ENCODE measurements at regions not wholly inside any gene's neighbourhood (a gene's known extent, or its start where the extent isn't known, plus 50 kb on each side); places are given as distances from the start of the nearest gene placed in this dataset.

- DNase-seq, result no peak
These were observed 234.3 kb upstream of the TANK start for GRCh38 chr2:160925956-160926355.

GRCh38 chr2:160927324-160927723 lies 232.9 kb upstream of the TANK start:
- no peak for DNase-seq

DNA sequence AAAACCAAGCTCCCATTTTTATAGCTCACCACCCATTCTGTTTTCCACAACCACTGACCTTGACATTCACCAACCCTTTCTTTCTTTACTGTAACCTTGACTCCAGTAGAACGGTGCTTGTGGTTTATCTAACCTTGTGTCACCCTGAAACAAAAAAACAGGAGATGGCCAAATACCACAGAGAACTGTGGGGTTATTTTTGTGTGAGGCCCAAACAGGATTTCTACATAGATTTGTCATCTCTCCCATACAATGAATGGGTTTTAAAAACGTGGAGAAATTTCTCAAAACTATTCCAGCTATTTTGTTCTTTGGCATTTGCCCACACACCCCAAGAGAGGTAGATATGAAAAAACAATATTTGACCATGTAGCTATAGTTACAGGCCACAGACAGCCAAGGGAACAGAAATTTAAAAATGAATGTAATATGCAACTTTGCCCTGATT lies 231.3 kb upstream of the TANK start:
- no peak for DNase-seq

GRCh38 chr2:160931531-160931930 lies 228.7 kb upstream of the TANK start:
- DNase-seq, result no peak

- DNase-seq, result no peak
These were observed 227.3 kb upstream of the TANK start for GRCh38 chr2:160932960-160933359.

- DNase-seq, result no peak
These were observed 226.0 kb upstream of the TANK start for GRCh38 chr2:160934263-160934662.

DNA sequence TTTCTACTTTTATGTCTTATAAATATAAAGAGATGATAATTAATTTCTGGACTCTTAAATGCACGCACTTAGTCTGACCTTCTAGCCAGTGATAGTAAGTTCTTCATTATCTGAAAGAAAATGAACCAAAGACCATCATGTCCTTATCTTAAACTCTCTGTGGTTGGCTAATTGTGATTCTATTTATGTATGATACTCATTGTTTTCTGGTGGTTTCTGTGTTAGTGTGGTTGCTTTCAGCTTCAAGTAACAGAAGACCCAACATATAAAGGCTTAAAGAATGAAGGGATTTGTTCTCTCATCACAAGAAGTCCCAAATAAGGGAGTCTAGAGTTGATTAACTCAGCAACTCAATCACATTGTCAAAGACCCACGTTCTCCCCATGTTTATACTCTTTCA lies 225.2 kb upstream of the TANK start:
- no peak for DNase-seq

DNA sequence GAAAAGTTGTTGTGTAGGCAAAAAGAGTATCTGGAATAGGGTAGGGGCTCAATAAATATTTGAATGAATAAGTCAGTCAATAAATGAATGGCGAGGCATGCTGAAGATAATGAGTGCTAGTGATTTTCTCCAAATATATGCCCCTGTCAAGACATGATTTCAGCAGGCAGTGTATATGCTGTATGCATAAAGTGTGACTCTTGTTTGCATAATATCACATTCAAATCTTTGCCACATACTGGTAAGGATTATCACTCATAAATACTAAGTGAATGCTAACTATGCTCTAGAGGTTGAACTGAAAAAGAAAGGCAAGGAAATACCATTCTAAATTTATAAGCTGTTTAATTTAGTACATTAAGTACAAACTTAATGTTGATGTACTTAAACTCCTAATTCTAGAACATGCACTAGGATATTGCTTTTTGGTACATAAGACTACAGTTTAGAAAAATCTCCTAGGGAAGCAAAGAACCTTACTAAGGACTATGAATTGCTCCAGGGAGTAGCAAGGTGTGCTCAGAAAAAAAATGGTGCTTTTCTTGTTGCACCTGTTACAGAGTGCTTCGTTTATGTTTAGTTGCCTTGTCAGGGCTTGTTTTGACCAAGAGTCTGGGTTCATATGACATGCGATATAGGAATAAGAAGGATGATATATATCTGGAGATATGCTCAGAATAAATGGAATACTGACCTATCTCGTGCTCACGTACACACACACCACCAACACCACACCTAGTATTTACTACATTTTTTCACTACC lies 224.0 kb upstream of the TANK start:
- no peak for DNase-seq

GRCh38 chr2:160940271-160940670 lies 220.0 kb upstream of the TANK start:
- no peak for DNase-seq

DNA sequence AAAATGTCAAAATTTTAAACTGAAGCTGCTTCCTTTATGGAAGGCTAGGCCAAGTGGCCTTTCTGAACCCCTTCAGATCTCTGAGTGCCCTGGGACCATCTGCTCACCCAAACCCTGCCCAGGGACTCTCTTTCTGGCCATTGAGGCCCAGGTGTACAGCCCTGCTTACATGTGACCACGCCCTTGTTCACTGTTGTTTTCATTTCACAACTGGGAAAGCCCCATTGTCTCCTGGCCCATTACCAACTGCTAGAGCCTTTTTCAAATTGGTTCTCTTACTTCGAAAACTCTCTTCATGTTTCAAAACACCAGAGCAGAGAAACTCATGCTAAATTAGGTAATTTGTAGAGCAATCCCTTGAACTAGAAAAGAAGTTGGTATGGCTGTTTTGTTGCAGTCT lies 219.5 kb upstream of the TANK start:
- DNase-seq, result no peak

- no peak for DNase-seq
These were observed 218.9 kb upstream of the TANK start for GRCh38 chr2:160941290-160941846.

DNA sequence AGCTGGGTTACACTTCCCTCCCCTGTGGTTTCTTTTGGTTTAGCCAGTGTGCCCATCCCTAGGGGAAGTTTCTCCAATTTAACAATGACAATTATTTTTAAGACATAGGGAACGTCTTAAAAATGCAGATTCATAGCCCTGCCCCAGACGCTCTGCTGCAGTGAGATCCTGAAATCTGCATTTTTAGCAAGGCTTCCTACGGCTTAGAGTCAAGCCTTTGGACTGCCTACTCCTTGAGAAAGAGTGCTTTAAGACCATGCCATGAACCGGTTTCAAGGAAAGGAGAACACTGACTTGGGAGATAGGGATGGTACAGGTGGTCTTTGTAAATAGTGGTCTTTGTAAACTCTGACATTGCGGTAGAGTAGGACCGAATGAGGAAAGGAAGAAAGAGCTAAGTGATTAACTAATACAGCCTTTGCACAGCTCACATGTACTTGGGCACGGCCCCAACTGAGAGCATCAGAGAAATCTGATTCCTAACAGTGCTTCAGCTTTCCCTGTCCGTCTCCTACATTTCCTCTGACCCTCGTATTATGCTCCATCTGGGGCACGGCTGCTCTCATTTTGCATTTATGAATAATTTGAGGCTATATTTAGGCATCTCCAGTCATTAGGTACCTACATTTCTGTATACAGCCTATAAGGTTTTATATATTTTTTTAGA lies 217.6 kb upstream of the TANK start:
- no peak for DNase-seq

- no peak for DNase-seq
These were observed 216.8 kb upstream of the TANK start for GRCh38 chr2:160943414-160943813.

DNA sequence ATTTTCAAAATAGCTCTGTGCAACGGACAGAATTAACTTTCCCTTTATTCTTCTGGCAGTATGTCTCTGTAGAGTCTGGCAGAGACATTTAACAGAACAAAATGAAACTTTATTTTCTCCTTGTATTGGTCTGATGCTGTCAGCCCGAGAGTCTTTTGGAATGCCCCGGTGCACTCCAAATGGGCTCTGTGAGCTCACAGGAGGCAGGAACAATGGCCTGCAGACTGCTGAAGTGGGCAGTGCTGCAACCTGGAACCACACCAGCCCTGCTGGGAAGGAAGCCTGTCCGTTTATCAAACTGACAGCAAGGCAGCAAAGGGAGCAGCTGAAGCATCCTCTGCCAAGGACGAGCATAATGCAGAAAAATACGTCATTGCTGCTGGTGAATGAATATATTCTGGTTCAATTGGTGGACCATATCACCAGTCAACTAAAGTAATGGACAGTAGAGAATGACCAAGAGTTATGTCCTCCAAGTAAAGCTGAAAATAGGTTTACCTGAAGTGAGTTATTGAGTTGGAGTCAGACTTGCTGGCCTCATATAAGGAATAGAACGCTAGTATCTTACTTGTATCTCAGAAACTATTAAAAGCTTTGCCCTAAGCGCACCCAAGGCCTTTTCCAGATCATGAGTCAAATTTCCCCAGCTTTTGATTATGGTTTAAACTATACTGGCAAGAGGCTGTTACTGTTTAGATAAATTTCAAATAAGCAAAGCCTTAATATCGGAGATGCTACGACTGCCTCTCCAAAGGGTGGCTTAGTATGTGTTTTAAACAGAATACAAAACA lies 207.6 kb upstream of the TANK start:
- DNase-seq, result no peak

DNA sequence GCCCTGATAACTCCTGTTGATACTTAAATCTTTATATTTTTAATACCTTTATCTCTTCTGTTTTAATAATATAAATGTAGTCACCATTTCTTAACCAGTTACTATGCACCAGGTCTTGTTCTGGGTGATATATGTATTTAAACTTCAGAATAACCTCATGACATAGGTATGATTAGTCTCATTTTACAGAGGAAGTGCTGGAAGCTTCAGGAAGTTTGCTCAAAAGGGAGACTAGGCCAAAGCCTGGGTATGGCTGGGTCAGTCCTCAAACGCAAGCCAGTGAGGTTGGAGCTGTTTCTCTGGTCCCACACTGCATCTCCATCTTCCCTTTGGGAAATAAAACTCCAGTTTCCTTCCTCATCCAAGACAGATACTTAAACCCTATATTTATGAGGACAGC lies 204.7 kb upstream of the TANK start:
- DNase-seq, result no peak

- no peak for DNase-seq
These were observed 203.9 kb upstream of the TANK start for GRCh38 chr2:160956243-160956802.

GRCh38 chr2:160963957-160964356 lies 196.3 kb upstream of the TANK start:
- no peak for DNase-seq

DNA sequence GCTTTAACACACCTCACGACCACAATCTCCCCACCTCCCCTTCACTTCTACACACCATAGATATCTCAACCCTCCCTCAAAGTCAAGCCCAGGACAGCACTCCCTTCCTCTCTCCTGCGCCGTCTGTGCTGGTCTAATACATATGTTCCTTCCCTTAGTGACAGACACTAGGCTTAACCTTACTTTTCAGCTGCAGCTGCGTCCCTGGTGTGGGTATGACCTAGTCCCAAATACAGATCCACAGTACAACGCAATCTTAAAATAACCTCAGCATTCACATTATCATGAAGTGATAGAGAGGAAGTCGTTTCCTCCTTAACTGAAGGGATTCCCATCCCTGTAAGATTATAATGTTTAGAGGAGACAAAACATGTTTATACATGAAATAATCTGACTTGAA lies 192.7 kb upstream of the TANK start:
- no peak for DNase-seq

- no peak for DNase-seq
These were observed 192.0 kb upstream of the TANK start for GRCh38 chr2:160968183-160968582.

DNA sequence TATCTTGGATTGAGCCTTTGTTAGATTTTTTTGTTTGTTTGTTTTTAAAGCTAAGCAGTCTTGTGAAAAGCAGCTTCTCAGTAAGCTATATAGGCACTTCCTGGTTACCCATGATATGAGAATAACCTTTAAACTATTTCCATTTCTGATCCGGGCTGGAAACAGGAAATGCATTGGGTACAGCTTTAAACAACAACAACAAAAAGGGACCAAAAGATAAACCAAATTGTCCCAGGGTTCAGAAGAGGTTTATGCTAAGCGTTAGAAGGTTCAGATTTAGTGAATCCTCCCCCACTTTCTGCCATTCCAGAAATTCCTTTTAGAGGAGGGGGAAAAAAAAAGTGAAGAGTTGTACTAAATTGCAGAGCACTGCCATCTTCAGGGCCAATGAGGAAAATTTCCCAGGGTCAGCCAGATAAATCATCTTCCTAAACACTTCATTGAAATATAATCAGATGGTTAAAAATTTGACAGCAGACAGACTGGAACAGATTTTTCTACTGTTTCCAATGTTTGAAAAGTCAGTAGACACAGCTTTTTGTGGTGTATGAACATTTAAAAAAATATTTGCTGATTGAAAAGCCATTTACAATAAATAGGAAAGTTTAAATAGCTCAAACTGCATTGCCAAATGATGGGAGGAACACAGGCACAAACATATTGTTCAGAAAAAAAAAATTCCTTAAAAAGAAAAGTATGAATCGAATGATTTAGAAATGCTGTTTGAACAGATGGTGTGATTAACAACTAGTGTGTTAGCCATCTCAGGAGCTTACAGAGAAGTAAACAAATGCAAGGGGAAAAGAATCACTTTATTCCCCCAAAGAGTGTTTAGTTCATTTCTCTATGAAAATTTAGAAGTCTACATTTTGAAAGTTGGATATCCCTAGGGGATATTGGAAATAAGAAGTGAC lies 189.9 kb upstream of the TANK start:
- DNase-seq, result no peak

DNA sequence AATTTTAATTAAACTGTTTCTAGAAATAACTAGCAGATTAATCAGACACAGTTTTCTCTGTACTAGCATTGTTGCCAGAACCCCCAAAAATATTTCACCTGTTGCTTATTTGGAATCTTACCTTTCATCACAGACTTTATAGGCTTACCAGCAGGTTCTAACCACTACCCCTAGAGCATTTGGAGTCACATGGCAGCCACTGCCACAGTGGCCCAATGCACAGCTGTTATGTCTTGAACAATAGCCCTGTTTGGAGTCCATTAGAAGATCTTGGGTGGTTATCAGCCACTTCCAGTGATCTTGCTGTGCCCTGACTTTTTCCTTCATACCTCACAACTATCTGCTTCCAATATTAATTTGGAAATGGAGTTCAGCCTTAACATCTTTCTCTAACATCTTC lies 186.2 kb upstream of the TANK start:
- DNase-seq, result no peak

DNA sequence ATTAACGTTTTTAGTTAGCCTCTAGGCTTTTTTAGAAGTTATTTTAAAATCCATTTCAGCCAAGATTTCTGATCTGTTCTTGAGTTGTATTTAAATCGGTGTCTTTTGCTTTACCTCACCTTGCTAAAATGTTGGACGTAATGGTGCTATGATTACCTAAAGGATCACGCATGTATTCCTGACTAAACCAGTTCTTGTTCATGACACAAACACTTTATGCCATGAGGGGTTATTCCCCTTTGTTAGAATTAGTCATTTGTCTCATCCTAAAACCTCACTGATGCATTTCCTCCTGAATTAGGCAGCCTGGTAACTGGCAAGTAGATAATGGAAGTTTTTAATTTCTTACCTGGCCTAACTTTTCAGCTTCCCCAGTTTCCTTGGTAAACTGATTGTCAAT lies 185.4 kb upstream of the TANK start:
- no peak for DNase-seq

All from activated CD8-positive, alpha-beta memory T cell treated with anti-CD3 and anti-CD28 coated beads, Interleukin-2, amount 50 U/mL, for 4 hours (primary cell).